PC-3 (cell line): ENCODE measurements at regions not wholly inside any gene's neighbourhood (a gene's known extent, or its start where the extent isn't known, plus 50 kb on each side); places are given as distances from the start of the nearest gene placed in this dataset.

Source experiments
- ATAC-seq: fragments of 200-7000 bp; cut with Tn5 transposase; 2 replicates; pipeline ENCODE4 v1.9.1; 2020; ENCODE audit warnings: mild to moderate bottlenecking, moderate library complexity
- BruUV-seq: library from RNA; stranded (reverse); fragments of 400-500 nt; replicated peaks from 2 replicates; lab custom pipeline; 2021; lab: Mats Ljungman, UMichigan
- CTCF ChIA-PET: fragments of 300-600 bp; sonication (Branson Sonifier 250); formaldehyde crosslinking; loops from one replicate; lab custom pipeline; 2022; ENCODE audit warnings: antibody characterized with exemption; lab: Charles Lee
- POLR2A ChIA-PET: fragments of 300-600 bp; sonication (Branson Sonifier 250); formaldehyde crosslinking; loops from one replicate; lab custom pipeline; 2022; ENCODE audit warnings: antibody characterized with exemption; ENCODE audit not compliant: unreplicated experiment; lab: Charles Lee
- DNase-seq: peaks from one replicate; pipeline ENCODE4 v3.0.0-alpha.2; 2015
- H2AFZ ChIP-seq: fragments of 300-600 bp; sonication (generic); 2 replicates; pipeline ENCODE4 v1.6.0; 2016; ENCODE audit warnings: antibody characterized with exemption, low read length
- H3F3A ChIP-seq: fragments of 300-600 bp; sonication (generic); one replicate; pipeline ENCODE4 v1.6.0; 2017; ENCODE audit warnings: antibody characterized with exemption, low read length, control low read depth, mild to moderate bottlenecking; ENCODE audit not compliant: unreplicated experiment
- H3K27ac ChIP-seq: fragments of 300-600 bp; sonication (generic); 2 replicates; pipeline ENCODE4 v1.5.1; 2016; ENCODE audit warnings: mild to moderate bottlenecking, low read length
- H3K27me3 ChIP-seq: fragments of 300-600 bp; sonication (generic); 2 replicates; pipeline ENCODE4 v1.6.1; 2016; ENCODE audit warnings: low read length, mixed read lengths
- H3K36me3 ChIP-seq: fragments of 300-600 bp; sonication (generic); 2 replicates; pipeline ENCODE4 v1.6.1; 2016; ENCODE audit warnings: low read depth, mixed run types, low read length, mixed read lengths
- H3K4me1 ChIP-seq: fragments of 300-600 bp; sonication (generic); 2 replicates; pipeline ENCODE4 v1.5.1; 2016; ENCODE audit warnings: low read length; ENCODE audit not compliant: insufficient read depth
- H3K4me2 ChIP-seq: fragments of 300-600 bp; sonication (generic); 2 replicates; pipeline ENCODE4 v1.6.0; 2016; ENCODE audit warnings: low read length
- H3K4me3 ChIP-seq: fragments of 300-600 bp; sonication (generic); 2 replicates; pipeline ENCODE4 v1.5.1; 2016; ENCODE audit warnings: mild to moderate bottlenecking, low read length, mixed read lengths
- H3K79me2 ChIP-seq: fragments of 300-600 bp; sonication (generic); 2 replicates; pipeline ENCODE4 v1.6.1; 2017; ENCODE audit warnings: low read length, mixed read lengths
- H3K9ac ChIP-seq: fragments of 300-600 bp; sonication (generic); 2 replicates; pipeline ENCODE4 v1.6.0; 2016; ENCODE audit warnings: mild to moderate bottlenecking, low read length
- H3K9me2 ChIP-seq: fragments of 300-600 bp; sonication (generic); replicated peaks from 2 replicates; pipeline ENCODE4 v1.6.1; 2016; ENCODE audit warnings: mixed run types, low read length, mixed read lengths
- H3K9me3 ChIP-seq: fragments of 300-600 bp; sonication (generic); 2 replicates; pipeline ENCODE4 v1.6.1; 2016; ENCODE audit warnings: low read length, mixed read lengths
- H4K20me1 ChIP-seq: fragments of 300-600 bp; sonication (generic); 2 replicates; pipeline ENCODE4 v1.6.1; 2016; ENCODE audit warnings: low read length, mixed read lengths
- EZH2 ChIP-seq: fragments of 300-600 bp; sonication (generic); IDR thresholded peaks from one replicate; pipeline ENCODE4 v1.6.1; 2017; ENCODE audit warnings: antibody characterized with exemption, mild to moderate bottlenecking, low read length; ENCODE audit not compliant: unreplicated experiment
- EZH2phosphoT487 ChIP-seq: fragments of 300-600 bp; sonication (generic); IDR thresholded peaks from 2 replicates; pipeline ENCODE4 v1.6.1; 2018; ENCODE audit warnings: mild to moderate bottlenecking, antibody characterized with exemption, low read length, borderline replicate concordance
- intact Hi-C: fragments of 100-400 bp; cut with micrococcal nuclease; formaldehyde crosslinking; loops from 2 replicates; pipeline ENCODE4 v1.9.0; 2023
- TF ChIP-seq, protein P1 (sequence below): fragments of 300-600 bp; sonication (generic); conservative IDR thresholded peaks from 2 replicates; pipeline ENCODE4 v1.5.1; 2017; ENCODE audit warnings: antibody characterized with exemption, low read depth, mild to moderate bottlenecking, low read length

DNA sequence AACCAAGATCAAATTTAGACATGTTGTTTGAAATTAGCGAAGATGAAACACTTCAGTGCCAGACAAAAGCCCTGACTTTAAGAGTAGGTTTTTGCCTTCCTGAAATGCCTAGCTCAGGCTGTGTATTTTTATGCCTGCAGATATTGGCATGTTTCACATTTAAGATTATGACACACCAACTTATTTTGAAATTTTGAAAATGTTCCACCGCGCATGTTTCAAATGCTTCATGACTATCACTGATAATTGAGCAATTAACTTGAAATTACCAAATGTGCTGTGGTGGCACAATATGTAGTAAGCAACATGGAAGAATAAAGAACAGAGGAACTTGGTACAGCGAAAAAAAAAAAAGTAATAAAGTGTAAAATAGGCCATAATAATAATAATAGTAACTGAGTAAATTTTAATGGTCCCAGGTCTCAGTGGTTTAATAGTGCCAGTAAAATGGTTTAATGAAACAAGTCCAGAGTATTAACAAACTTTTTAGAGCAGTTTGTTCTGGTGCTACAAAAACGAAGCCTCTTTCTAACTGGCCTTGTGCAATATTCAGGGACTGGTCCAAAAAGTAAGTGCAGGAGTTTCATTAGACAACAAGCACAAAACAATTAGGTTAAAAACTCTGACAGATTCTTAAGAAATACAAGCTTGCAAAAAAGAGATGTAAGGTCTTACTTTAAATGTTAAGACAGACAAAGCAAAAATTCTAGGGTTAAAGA, 112.5 kb upstream of the SOX6 start:
- H3K9me3 ChIP-seq: no peaks in the 10 kb centered on the region
- no peaks in the 10 kb centered on the region for H4K20me1 ChIP-seq
- H3K79me2 ChIP-seq: no peaks in the 10 kb centered on the region
- H3K36me3 ChIP-seq: no peaks in the 10 kb centered on the region
- no peak overlapping the region for H3K9ac ChIP-seq
- H3K4me1 ChIP-seq: no peaks in the 10 kb centered on the region
- DNase-seq (no peak), ATAC-seq (no peak)
- H2AFZ ChIP-seq: no peak overlapping the region
- no peaks in the 10 kb centered on the region for H3K27me3 ChIP-seq
- ChIA-PET POLR2A (no interaction called here), CTCF (no interaction called here)
- no peak overlapping the region for H3K27ac ChIP-seq
- H3K4me2 ChIP-seq: no peak overlapping the region
- no peak overlapping the region for H3K4me3 ChIP-seq
- TF ChIP-seq EZH2phosphoT487 (no peak), EZH2 (no peak)
- TF ChIP-seq, protein P1, sequence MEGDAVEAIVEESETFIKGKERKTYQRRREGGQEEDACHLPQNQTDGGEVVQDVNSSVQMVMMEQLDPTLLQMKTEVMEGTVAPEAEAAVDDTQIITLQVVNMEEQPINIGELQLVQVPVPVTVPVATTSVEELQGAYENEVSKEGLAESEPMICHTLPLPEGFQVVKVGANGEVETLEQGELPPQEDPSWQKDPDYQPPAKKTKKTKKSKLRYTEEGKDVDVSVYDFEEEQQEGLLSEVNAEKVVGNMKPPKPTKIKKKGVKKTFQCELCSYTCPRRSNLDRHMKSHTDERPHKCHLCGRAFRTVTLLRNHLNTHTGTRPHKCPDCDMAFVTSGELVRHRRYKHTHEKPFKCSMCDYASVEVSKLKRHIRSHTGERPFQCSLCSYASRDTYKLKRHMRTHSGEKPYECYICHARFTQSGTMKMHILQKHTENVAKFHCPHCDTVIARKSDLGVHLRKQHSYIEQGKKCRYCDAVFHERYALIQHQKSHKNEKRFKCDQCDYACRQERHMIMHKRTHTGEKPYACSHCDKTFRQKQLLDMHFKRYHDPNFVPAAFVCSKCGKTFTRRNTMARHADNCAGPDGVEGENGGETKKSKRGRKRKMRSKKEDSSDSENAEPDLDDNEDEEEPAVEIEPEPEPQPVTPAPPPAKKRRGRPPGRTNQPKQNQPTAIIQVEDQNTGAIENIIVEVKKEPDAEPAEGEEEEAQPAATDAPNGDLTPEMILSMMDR: no peak
- BruUV-seq: no TSS peak
- no peaks in the 10 kb centered on the region for H3K9me2 ChIP-seq
- no peaks in the 10 kb centered on the region for H3F3A ChIP-seq
- intact Hi-C loops: no loop called here

DNA sequence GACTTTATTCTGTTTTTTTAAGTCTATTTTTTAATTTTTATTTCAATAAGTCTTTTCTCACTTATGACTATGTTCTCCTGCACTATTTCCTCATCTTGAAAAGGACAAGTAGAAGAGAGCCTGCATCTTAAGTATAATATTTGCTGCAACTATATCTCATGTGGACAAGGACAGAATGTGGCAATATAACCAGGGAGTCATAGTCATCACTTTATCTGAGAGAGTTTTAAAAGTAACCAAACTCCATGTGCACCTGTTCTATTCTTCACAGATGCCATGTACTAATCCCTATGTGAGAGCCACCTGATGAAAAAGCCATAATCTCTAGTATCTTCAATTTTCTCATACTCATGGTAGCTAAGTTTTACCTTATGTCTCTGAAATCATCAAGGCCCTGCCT, 104.2 kb upstream of the SOX6 start:
- Histone ChIP-seq H3K9me2 (no peaks in the 10 kb centered on the region), H3K36me3 (no peaks in the 10 kb centered on the region), H3K4me1 (no peaks in the 10 kb centered on the region), H2AFZ (no peak overlapping the region), H3K9me3 (no peaks in the 10 kb centered on the region), H3K4me2 (no peak overlapping the region), H3K79me2 (no peaks in the 10 kb centered on the region), H4K20me1 (no peaks in the 10 kb centered on the region), H3K27ac (no peak overlapping the region), H3K4me3 (no peak overlapping the region), H3K27me3 (no peaks in the 10 kb centered on the region), H3K9ac (no peak overlapping the region), H3F3A (no peaks in the 10 kb centered on the region)
- BruUV-seq: no TSS peak
- ChIA-PET POLR2A (no interaction called here), CTCF (no interaction called here)
- no peak for DNase-seq
- TF ChIP-seq EZH2 (no peak), EZH2phosphoT487 (no peak)
- TF ChIP-seq, protein P1: no peak
- no peak for ATAC-seq
- intact Hi-C loops: no loop called here

DNA sequence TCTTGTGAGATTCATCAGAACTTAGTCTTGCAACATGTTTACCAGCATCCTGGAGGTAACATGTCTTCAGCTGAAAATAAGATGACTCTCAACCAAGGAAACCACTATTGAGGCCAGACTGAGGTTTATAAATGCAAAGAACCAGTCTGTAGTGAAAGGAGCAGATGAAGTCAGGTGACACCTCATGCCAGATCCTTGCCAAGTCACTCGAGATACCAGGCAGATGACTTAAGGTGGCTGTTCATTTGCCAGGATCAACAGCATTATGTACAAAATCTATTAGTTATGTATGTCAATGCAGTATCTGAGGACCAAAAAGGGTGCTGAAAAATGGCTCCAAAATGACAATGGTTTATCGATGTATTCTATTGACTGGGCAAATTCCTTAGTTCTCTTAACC, 100.0 kb upstream of the SOX6 start:
- CTCF ChIA-PET: no interaction called here
- ATAC-seq (no peak), DNase-seq (no peak)
- Histone ChIP-seq H3K9me2 (no peaks in the 10 kb centered on the region), H3K9me3 (no peaks in the 10 kb centered on the region), H3K27ac (no peak overlapping the region), H3F3A (no peaks in the 10 kb centered on the region), H3K4me3 (no peak overlapping the region), H3K27me3 (no peaks in the 10 kb centered on the region), H3K36me3 (no peaks in the 10 kb centered on the region), H4K20me1 (no peaks in the 10 kb centered on the region), H3K4me2 (no peak overlapping the region), H3K79me2 (no peaks in the 10 kb centered on the region), H2AFZ (no peak overlapping the region), H3K9ac (no peak overlapping the region), H3K4me1 (no peaks in the 10 kb centered on the region)
- POLR2A ChIA-PET: no interaction called here
- BruUV-seq: no TSS peak
- intact Hi-C loops: no loop called here
- TF ChIP-seq, protein P1: no peak
